ENCODE measurements at regions not wholly inside any gene's neighbourhood (a gene's known extent, or its start where the extent isn't known, plus 50 kb on each side); places are given as distances from the start of the nearest gene placed in this dataset.
"Not testable (repeated sequence)": the region's sequence is repeated elsewhere in the genome, so short reads cannot be mapped to it uniquely, and the experiment has no call there.

- DNase-seq (ENCODE audit: low spot score): no peak
Measured at GRCh38 chr5:112472614-112473013, 53.5 kb upstream of the EPB41L4A start.

GRCh38 chr5:112473989-112474388 lies 54.9 kb upstream of the EPB41L4A start:
- no peak for DNase-seq (ENCODE audit: low spot score)

GRCh38 chr5:112475747-112476365 lies 56.8 kb upstream of the EPB41L4A start:
- no peak for DNase-seq (ENCODE audit: low spot score)

- DNase-seq (ENCODE audit: low spot score): peak; percentile 18
Measured at GRCh38 chr5:112479418-112479817, 60.3 kb upstream of the EPB41L4A start.

GRCh38 chr5:112480501-112480900 lies 61.4 kb upstream of the EPB41L4A start:
- DNase-seq (ENCODE audit: low spot score): no peak

GRCh38 chr5:112483704-112484103 lies 64.6 kb upstream of the EPB41L4A start:
- no peak for DNase-seq (ENCODE audit: low spot score)

GRCh38 chr5:112485934-112486355 lies 66.9 kb upstream of the EPB41L4A start:
- no peak for DNase-seq (ENCODE audit: low spot score)

- peak; percentile 12 for DNase-seq (ENCODE audit: low spot score)
Measured at GRCh38 chr5:112491257-112491656, 72.2 kb upstream of the EPB41L4A start.

- DNase-seq (ENCODE audit: low spot score): peak; percentile 69
Measured at GRCh38 chr5:112492291-112492690, 73.2 kb upstream of the EPB41L4A start.

- not testable (repeated sequence) for DNase-seq (ENCODE audit: low spot score)
Measured at GRCh38 chr5:112503749-112504501, 84.8 kb upstream of the EPB41L4A start.

- not testable (repeated sequence) for DNase-seq (ENCODE audit: low spot score)
Measured at GRCh38 chr5:112509097-112509496, 90.0 kb upstream of the EPB41L4A start.

- no peak for DNase-seq (ENCODE audit: low spot score)
Measured at GRCh38 chr5:112511920-112512319, 92.8 kb upstream of the EPB41L4A start.

- DNase-seq (ENCODE audit: low spot score): no peak
Measured at GRCh38 chr5:112512901-112513300, 93.8 kb upstream of the EPB41L4A start.

GRCh38 chr5:112514111-112514510 lies 95.0 kb upstream of the EPB41L4A start:
- DNase-seq (ENCODE audit: low spot score): no peak

GRCh38 chr5:112520474-112520873 lies 101.4 kb upstream of the EPB41L4A start:
- DNase-seq (ENCODE audit: low spot score): not testable (repeated sequence)

- not testable (repeated sequence) for DNase-seq (ENCODE audit: low spot score)
Measured at GRCh38 chr5:112522891-112523673, 104.0 kb upstream of the EPB41L4A start.

- not testable (repeated sequence) for DNase-seq (ENCODE audit: low spot score)
Measured at GRCh38 chr5:112523674-112524263, 104.7 kb upstream of the EPB41L4A start.

GRCh38 chr5:112525217-112525616 lies 106.1 kb upstream of the EPB41L4A start:
- DNase-seq (ENCODE audit: low spot score): no peak

- DNase-seq (ENCODE audit: low spot score): no peak
Measured at GRCh38 chr5:112528928-112529327, 109.9 kb upstream of the EPB41L4A start.

GRCh38 chr5:112529525-112529924 lies 110.4 kb upstream of the EPB41L4A start:
- no peak for DNase-seq (ENCODE audit: low spot score)

- no peak for DNase-seq (ENCODE audit: low spot score)
Measured at GRCh38 chr5:112532654-112533360, 113.7 kb upstream of the EPB41L4A start.

GRCh38 chr5:112533362-112533761 lies 114.3 kb upstream of the EPB41L4A start:
- no peak for DNase-seq (ENCODE audit: low spot score)

Measured in AG08395 (cell line).